ENCODE measurements at regions not wholly inside any gene's neighbourhood (a gene's known extent, or its start where the extent isn't known, plus 50 kb on each side); places are given as distances from the start of the nearest gene placed in this dataset.

DNA sequence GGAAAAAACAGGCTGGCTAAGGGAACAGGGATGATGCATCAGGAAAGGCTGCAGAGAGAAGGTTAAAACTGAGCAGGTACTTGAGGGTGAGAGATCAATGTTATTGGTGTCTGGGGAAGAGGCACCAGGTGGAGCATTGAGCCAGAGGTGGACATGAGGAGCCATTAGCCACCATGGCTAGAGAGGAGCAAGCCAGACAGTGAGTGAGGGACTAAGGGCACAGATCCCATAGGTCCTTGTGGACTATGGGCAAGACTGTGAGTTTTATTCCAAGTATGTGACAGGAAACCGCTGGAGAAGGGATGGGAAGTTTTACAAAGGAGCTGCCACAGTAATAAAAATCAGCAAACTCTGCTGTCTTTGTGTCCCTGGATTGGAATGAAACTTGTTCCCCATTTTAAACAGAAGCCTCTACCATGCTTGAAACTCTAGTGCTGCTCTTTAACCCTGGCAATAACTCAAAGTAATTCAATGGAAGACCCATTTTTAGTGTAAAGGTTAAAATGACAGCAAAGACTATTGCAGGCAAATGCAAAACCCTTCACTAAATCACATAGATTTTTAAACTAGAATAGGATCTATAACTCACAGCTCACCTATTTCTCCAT lies 349.8 kb downstream of the ENC1 start:
- intact Hi-C loops (cut with DNase I): no loop called here
- no peak overlapping the region for H3K9ac ChIP-seq (ENCODE audit: low read length in 3 of 3)
- H3K4me1 ChIP-seq (ENCODE audit: control insufficient read depth in 2 of 3, insufficient read depth in 2 of 3, low read depth in 1 of 3, low read length in 3 of 3): peaks cover 0 to 2% (median 0%) of the 10 kb centered on the region in 3 donors
- no peaks in the 10 kb centered on the region for H3K36me3 ChIP-seq (ENCODE audit: control insufficient read depth in 2 of 3, insufficient read depth in 3 of 3, low read length in 3 of 3)
- DNase-seq (peak in 2 of 5 donors; percentile 53 to 57), FAIRE-seq (no peak)
- H3K27ac ChIP-seq (ENCODE audit: low read depth in 2 of 2, low read length in 2 of 2): no peak overlapping the region
- TF ChIP-seq, protein P1, sequence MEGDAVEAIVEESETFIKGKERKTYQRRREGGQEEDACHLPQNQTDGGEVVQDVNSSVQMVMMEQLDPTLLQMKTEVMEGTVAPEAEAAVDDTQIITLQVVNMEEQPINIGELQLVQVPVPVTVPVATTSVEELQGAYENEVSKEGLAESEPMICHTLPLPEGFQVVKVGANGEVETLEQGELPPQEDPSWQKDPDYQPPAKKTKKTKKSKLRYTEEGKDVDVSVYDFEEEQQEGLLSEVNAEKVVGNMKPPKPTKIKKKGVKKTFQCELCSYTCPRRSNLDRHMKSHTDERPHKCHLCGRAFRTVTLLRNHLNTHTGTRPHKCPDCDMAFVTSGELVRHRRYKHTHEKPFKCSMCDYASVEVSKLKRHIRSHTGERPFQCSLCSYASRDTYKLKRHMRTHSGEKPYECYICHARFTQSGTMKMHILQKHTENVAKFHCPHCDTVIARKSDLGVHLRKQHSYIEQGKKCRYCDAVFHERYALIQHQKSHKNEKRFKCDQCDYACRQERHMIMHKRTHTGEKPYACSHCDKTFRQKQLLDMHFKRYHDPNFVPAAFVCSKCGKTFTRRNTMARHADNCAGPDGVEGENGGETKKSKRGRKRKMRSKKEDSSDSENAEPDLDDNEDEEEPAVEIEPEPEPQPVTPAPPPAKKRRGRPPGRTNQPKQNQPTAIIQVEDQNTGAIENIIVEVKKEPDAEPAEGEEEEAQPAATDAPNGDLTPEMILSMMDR (IDR thresholded peaks at IDR 0.05; ENCODE audit: borderline replicate concordance, extremely low read depth, insufficient read depth): no peak
- no peaks in the 10 kb centered on the region for H3K9me3 ChIP-seq (ENCODE audit: control insufficient read depth in 2 of 3, insufficient read depth in 1 of 3, low read length in 3 of 3)
- no peaks in the 10 kb centered on the region for H3K27me3 ChIP-seq (ENCODE audit: control insufficient read depth, insufficient read depth, low read length)
- no peak overlapping the region for H3K4me3 ChIP-seq (ENCODE audit: low read length in 3 of 3)

DNA sequence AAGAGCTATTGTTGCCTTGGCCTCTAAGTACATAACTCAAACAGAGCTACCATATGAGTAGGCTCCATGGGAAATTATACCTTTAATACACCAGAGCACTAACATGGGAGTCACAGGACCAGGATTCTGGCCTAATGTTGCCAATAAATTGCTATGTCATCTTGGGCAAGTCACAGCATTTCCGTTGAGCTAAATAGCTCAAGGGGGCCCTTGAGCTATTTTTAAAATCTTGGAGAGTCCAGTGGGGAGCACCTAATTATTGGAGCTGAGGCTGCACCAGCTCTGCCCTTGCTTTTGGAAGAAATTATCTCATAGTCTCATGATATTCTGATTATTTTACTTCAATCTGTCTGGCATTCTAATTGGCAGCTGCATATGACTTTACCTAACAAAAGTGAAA lies 350.8 kb downstream of the ENC1 start:
- no peak for DNase-seq
- TF ChIP-seq, protein P1 (IDR thresholded peaks at IDR 0.05; ENCODE audit: borderline replicate concordance, extremely low read depth, insufficient read depth): no peak
- FAIRE-seq: no peak
- H3K4me1 ChIP-seq (ENCODE audit: control insufficient read depth in 2 of 3, insufficient read depth in 2 of 3, low read depth in 1 of 3, low read length in 3 of 3): peaks cover 0 to 2% (median 0%) of the 10 kb centered on the region in 3 donors
- no peaks in the 10 kb centered on the region for H3K9me3 ChIP-seq (ENCODE audit: control insufficient read depth in 2 of 3, insufficient read depth in 1 of 3, low read length in 3 of 3)
- no peaks in the 10 kb centered on the region for H3K36me3 ChIP-seq (ENCODE audit: control insufficient read depth in 2 of 3, insufficient read depth in 3 of 3, low read length in 3 of 3)
- H3K27ac ChIP-seq (ENCODE audit: low read depth in 2 of 2, low read length in 2 of 2): no peak overlapping the region
- H3K9ac ChIP-seq (ENCODE audit: low read length in 3 of 3): no peak overlapping the region
- H3K27me3 ChIP-seq (ENCODE audit: control insufficient read depth, insufficient read depth, low read length): no peaks in the 10 kb centered on the region
- no peak overlapping the region for H3K4me3 ChIP-seq (ENCODE audit: low read length in 3 of 3)
- intact Hi-C loops (cut with DNase I): no loop called here

DNA sequence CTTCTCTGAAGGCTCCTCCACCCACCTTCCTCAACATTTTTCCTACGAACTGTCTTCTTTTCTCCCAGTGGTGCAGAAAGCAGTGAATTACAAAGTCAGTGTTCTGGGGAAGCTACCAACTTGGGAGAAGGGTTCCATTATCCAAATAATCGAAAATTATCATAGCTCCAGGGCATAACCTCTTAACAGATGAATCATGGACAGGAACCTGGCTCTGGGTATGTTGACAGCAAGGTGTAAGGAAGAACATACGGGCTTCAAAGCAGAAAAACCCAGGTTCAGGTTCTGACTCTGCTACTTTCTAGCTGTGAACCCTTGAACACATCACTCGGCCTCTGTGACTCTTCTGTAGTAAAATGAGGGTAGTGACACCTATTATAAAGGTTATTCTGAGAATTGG lies 351.3 kb downstream of the ENC1 start:
- Histone ChIP-seq H3K9me3 (ENCODE audit: control insufficient read depth in 2 of 3, insufficient read depth in 1 of 3, low read length in 3 of 3) (no peaks in the 10 kb centered on the region), H3K4me1 (ENCODE audit: control insufficient read depth in 2 of 3, insufficient read depth in 2 of 3, low read depth in 1 of 3, low read length in 3 of 3) (peaks cover 0 to 2% (median 0%) of the 10 kb centered on the region in 3 donors), H3K27me3 (ENCODE audit: control insufficient read depth, insufficient read depth, low read length) (no peaks in the 10 kb centered on the region), H3K9ac (ENCODE audit: low read length in 3 of 3) (no peak overlapping the region), H3K4me3 (ENCODE audit: low read length in 3 of 3) (no peak overlapping the region), H3K27ac (ENCODE audit: low read depth in 2 of 2, low read length in 2 of 2) (peak overlapping the region in 1 of 2 donors; percentile 30), H3K36me3 (ENCODE audit: control insufficient read depth in 2 of 3, insufficient read depth in 3 of 3, low read length in 3 of 3) (no peaks in the 10 kb centered on the region)
- DNase-seq: no peak
- intact Hi-C loops (cut with DNase I): no loop called here
- no peak for FAIRE-seq
- TF ChIP-seq, protein P1 (IDR thresholded peaks at IDR 0.05; ENCODE audit: borderline replicate concordance, extremely low read depth, insufficient read depth): no peak

Measured in kidney (tissue), 13 donors.